HL-60/S4 treated with phorbol 12-myristate 13-acetate at 8.2 ng/mL for 4 days and 3 days (cell line): ENCODE measurements at regions not wholly inside any gene's neighbourhood (a gene's known extent, or its start where the extent isn't known, plus 50 kb on each side); places are given as distances from the start of the nearest gene placed in this dataset.

ENCODE experiments used
- in situ Hi-C: fragments of 300-500 bp; cut with MboI; formaldehyde crosslinking; loops from 2 replicates; pipeline ENCODE4 v1.15.0; 2022; ENCODE audit warnings: low sequenced_read_pairs

DNA sequence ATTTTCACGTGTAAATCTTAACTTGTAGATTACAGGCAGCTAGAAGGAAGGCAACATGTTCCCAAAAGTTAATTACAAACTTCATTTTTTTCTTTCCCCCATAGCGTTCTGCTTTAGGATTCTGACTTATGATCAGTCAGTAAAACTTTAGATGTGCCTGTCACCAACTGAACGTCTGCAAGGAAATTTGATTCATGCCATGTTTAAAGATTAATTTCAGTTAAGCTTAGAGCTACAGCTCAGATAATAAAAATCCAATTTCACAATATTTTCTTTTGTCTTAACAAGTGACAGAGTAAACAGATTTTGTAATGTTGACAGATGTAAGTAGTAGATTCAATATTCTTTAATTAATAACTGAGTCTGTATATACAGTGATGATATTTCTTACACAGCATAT is 253.1 kb downstream of the NFKBIZ start:
- in situ Hi-C loops: no loop called here

DNA sequence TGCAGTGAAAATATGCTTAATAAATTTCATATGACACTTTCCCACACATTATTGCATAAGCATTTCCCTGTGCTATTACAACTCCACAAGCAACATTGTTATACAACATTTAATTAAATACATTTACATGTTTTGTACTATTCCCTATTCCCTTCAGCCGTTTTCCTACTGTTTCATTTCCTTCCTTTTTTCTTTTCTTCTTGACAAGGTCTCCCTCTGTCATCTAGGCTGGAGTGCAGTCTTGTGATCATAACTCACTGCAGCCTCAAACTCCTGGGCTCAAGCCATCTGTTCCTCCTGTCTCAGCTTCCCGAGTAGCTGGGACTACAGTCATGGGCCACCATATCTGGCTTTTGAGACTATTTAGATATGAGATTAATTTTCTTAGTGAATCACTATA is 254.7 kb downstream of the NFKBIZ start:
- in situ Hi-C loops: no loop called here

GRCh38 chr3:102105193-102105592 is 255.9 kb downstream of the NFKBIZ start:
- in situ Hi-C loops: no loop called here

- in situ Hi-C loops: no loop called here
Observed at GRCh38 chr3:102106416-102107097, 257.2 kb downstream of the NFKBIZ start.

GRCh38 chr3:102112704-102113230 is 263.5 kb downstream of the NFKBIZ start:
- in situ Hi-C loops: no loop called here

DNA sequence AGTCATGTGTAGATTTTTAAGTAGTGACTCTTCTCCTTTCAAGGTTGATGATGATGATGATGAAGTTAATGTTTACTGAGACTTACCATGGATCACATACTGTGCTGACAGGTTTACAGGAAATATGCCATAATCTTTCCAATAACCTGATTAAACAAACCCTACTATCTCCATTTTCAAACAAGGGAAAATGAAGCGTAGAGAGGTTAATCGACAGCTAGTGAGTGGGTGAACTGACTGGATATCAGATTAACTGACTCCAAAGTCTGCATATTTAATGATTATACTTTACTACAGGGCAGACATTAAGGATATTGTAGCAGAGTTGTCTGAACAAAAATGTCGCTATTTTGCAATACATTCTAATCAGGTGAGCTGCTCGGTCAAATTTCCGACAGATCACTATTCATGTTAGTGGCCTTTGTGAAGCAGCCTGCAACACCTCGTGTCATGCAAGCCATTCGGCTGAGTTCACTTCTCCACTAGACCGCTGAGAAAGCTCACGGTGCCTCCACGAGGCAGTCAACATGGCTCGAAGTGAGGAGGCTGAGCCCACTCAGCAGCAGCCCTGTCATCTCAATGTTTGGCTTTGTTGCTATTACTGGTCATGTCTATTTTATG is 264.2 kb downstream of the NFKBIZ start:
- in situ Hi-C loops: no loop called here

DNA sequence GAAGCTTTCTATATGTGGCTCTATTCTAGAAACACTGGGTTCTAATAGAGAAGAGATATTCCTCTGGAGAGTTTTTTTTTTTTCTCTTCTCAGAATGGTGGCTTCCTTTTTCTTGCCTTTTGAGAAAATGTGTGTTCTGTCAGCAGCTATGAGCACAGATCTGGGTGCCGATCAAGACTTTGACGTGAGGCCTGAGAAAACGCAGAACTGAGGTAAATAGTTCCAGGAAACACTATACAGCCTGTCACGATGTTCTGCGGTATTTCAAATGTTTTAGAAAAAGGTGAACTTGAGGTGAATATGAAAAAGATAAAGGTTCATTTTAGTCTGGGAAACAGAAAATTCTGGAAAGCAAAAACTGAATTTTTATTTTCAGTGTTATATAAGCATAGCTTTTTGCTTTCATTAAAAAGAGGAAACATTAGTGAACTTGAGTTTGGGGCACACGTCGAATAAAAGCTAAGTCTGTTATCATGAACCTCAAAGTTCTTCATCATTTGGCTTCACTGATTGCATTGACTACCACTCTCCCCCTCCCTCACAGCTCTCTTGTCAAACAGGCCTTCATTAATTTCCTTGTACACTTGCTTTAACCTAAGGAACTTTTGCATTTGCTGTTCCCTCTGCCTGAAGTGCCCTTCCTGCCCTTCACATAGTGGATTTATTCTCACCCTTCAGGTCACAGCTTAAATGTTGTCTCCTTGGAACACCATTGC is 265.1 kb downstream of the NFKBIZ start:
- in situ Hi-C loops: no loop called here

DNA sequence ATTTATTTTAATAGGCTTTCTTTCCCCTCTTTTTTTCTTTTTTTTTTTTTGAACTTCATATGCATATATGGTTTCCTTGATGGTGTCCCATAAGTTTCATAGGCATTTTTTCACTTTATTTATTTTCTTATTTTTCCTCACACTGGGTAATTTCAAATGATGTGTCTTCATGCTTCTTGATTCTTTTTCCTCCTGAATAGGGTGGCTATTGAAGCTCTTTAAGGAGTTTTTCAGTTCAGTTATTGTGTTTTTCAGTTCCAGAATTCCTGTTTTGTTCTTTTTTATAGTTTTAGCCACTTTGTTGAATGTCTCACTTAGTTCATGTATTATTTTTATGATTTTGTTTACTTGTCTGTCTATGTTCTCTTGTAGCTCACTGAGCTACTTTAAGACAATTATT is 273.2 kb downstream of the NFKBIZ start:
- in situ Hi-C loops: no loop called here

- in situ Hi-C loops: no loop called here
Observed at GRCh38 chr3:102123590-102124190, 274.4 kb downstream of the NFKBIZ start.

- in situ Hi-C loops: no loop called here
Observed at GRCh38 chr3:102124282-102124681, 275.0 kb downstream of the NFKBIZ start.

- in situ Hi-C loops: no loop called here
Observed at GRCh38 chr3:102124704-102125103, 275.4 kb downstream of the NFKBIZ start.

GRCh38 chr3:102125197-102125993 is 276.1 kb downstream of the NFKBIZ start:
- in situ Hi-C loops: no loop called here

DNA sequence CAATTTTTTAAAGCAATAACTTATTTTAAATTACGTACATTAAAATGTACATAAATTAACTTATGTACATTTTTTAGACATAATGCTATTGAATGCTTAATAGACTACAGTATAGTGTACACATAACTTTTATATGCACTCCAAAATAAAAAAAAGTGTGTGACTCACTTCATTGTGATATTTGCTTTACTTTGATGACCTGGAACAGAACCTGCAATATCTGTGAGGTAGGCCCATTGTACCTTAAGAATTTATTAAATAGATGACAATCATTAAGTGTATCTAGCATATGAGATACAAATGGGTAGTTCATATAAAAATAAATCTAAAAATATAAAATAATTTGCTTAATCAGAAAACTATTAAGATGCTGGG is 276.7 kb downstream of the NFKBIZ start:
- in situ Hi-C loops: no loop called here

GRCh38 chr3:102129760-102130608 is 280.7 kb downstream of the NFKBIZ start:
- in situ Hi-C loops: no loop called here

- in situ Hi-C loops: no loop called here
Observed at GRCh38 chr3:102132370-102132769, 283.1 kb downstream of the NFKBIZ start.

DNA sequence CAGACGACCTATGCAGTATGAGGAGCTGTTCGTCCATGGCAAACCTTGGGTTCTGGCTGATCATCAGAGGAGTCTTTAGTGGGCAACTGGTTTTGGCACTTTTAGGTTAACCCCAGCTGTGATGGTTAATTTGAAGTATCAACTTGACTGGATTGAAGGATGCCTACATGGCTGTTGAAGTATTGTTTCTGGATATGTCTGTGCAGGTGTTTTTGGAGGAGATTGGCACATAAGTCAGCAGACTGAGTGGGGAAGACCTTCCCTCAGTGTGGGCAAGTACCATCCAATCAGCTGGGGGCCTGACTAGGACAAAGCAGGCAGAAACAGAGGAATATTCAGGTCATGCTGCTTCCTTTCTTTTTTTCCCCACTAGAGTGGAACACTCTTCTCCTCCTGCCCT is 284.1 kb downstream of the NFKBIZ start:
- in situ Hi-C loops: no loop called here

GRCh38 chr3:102135316-102135715 is 286.0 kb downstream of the NFKBIZ start:
- in situ Hi-C loops: no loop called here

- in situ Hi-C loops: no loop called here
Observed at GRCh38 chr3:102136183-102136582, 286.9 kb downstream of the NFKBIZ start.

DNA sequence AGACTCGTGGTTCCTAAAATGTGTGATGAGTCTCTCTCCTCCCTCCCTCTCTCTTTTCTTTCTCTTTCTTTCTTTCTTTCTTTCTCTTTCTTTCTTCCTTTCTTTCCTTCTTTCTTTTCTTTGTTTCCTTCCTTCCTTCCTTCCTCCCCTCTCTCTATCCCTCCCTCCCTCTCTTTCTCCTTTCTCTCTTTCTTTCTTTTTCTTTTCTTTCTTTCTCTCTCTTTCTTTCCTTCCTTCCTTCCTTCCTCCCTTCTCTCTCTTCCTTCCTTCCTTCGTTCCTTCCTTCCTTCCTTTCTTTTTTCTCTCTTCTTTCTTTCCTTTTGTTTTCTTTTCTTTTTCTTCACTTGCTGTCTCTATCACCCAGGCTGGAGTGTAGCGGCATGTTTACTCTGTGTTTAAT is 290.8 kb downstream of the NFKBIZ start:
- in situ Hi-C loops: no loop called here
